ENCODE measurements at regions not wholly inside any gene's neighbourhood (a gene's known extent, or its start where the extent isn't known, plus 50 kb on each side); places are given as distances from the start of the nearest gene placed in this dataset.
"Not testable (repeated sequence)": the region's sequence is repeated elsewhere in the genome, so short reads cannot be mapped to it uniquely, and the experiment has no call there.

GRCh38 chr14:97164021-97164420, 366.8 kb downstream of the VRK1 start:
- Histone ChIP-seq H3K9me3 (no peaks in the 10 kb centered on the region), H3K36me3 (ENCODE audit: control insufficient read depth, insufficient read depth, low read length) (no peaks in the 10 kb centered on the region), H3K4me3 (ENCODE audit: low read depth, low read length) (no peak overlapping the region), H3K4me1 (no peaks in the 10 kb centered on the region), H3K27me3 (replicated peaks; ENCODE audit: control insufficient read depth, insufficient read depth, low read length) (no peaks in the 10 kb centered on the region)
- no peaks in the 10 kb centered on the region for H3K27me3 Mint-ChIP-seq (ENCODE audit: insufficient read depth, unreplicated experiment)
- DNase-seq: no peak
- TF ChIP-seq CTCF (IDR thresholded peaks at IDR 0.05; ENCODE audit: insufficient read depth in 1 of 2, low read depth in 1 of 2, low read length in 1 of 2, severe bottlenecking in 1 of 2, unreplicated experiment in 1 of 2): no peak
- ChIA-PET POLR2A (no interaction called here), CTCF (no interaction called here)
- intact Hi-C loops (cut with micrococcal nuclease; ENCODE audit: unreplicated experiment): no loop called here
- no peak overlapping the region for H3K4me3 Mint-ChIP-seq (ENCODE audit: unreplicated experiment)
- H3K36me3 Mint-ChIP-seq (ENCODE audit: insufficient read depth, unreplicated experiment): no peaks in the 10 kb centered on the region
- no TSS peak for BruUV-seq (replicated peaks)
- peaks cover 5% of the 10 kb centered on the region for H3K9me3 Mint-ChIP-seq (ENCODE audit: unreplicated experiment)
- H3K4me1 Mint-ChIP-seq (ENCODE audit: low read depth, unreplicated experiment): no peaks in the 10 kb centered on the region
- H3K27ac Mint-ChIP-seq (ENCODE audit: unreplicated experiment): no peak overlapping the region

DNA sequence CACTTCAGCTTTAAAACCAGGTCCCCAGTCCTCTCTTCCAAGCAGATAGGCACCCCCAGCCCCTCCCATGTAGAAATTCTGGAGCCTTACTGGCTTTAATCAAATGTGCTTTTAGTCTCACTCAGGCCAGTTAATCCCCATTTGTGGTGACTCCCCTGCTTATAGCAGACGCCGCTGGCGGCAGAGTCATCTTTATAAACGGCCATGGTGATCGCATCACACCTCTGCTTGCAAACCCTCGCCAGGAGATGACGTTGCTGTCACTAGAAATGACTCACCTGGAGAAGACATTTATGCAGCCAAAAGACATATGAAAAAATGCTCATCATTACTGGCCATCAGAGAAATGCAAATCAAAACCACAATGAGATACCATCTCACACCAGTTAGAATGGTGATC, 369.3 kb downstream of the VRK1 start:
- no peaks in the 10 kb centered on the region for H3K4me1 ChIP-seq
- DNase-seq: no peak
- CTCF ChIA-PET: no interaction called here
- intact Hi-C loops (cut with micrococcal nuclease; ENCODE audit: unreplicated experiment): no loop called here
- Mint-ChIP-seq H3K27ac (ENCODE audit: unreplicated experiment) (no peak overlapping the region), H3K27me3 (ENCODE audit: insufficient read depth, unreplicated experiment) (peaks cover 6% of the 10 kb centered on the region), H3K36me3 (ENCODE audit: insufficient read depth, unreplicated experiment) (no peaks in the 10 kb centered on the region), H3K4me1 (ENCODE audit: low read depth, unreplicated experiment) (no peaks in the 10 kb centered on the region), H3K4me3 (ENCODE audit: unreplicated experiment) (no peak overlapping the region), H3K9me3 (ENCODE audit: unreplicated experiment) (no peaks in the 10 kb centered on the region)
- no peaks in the 10 kb centered on the region for H3K27me3 ChIP-seq (replicated peaks; ENCODE audit: control insufficient read depth, insufficient read depth, low read length)
- H3K4me3 ChIP-seq (ENCODE audit: low read depth, low read length): no peak overlapping the region
- TF ChIP-seq CTCF (IDR thresholded peaks at IDR 0.05; ENCODE audit: insufficient read depth in 1 of 2, low read depth in 1 of 2, low read length in 1 of 2, severe bottlenecking in 1 of 2, unreplicated experiment in 1 of 2): no peak
- POLR2A ChIA-PET: no interaction called here
- no TSS peak for BruUV-seq (replicated peaks)
- no peaks in the 10 kb centered on the region for H3K9me3 ChIP-seq
- no peaks in the 10 kb centered on the region for H3K36me3 ChIP-seq (ENCODE audit: control insufficient read depth, insufficient read depth, low read length)

DNA sequence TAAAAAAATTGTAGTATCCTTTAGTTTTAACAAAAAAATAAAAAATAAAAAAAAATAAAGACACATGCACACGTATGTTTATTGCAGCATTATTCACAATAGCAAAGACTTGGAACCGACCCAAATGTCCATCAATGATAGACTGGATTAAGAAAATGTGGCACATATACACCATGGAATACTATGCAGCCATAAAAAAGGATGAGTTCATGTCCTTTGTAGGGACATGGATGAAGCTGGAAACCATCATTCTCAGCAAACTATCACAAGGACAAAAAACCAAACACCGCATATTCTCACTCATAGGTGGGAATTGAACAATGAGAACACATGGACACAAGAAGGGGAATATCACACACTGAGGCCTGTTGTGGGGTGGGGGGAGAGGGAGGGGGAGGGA, 370.4 kb downstream of the VRK1 start:
- H3K36me3 Mint-ChIP-seq (ENCODE audit: insufficient read depth, unreplicated experiment); DNase-seq; H3K9me3 Mint-ChIP-seq (ENCODE audit: unreplicated experiment); H3K27ac Mint-ChIP-seq (ENCODE audit: unreplicated experiment); POLR2A ChIA-PET; H3K9me3 ChIP-seq; H3K4me3 ChIP-seq (ENCODE audit: low read depth, low read length); H3K4me1 Mint-ChIP-seq (ENCODE audit: low read depth, unreplicated experiment); intact Hi-C loops (cut with micrococcal nuclease; ENCODE audit: unreplicated experiment); CTCF ChIA-PET; H3K27me3 Mint-ChIP-seq (ENCODE audit: insufficient read depth, unreplicated experiment); BruUV-seq (replicated peaks); H3K36me3 ChIP-seq (ENCODE audit: control insufficient read depth, insufficient read depth, low read length); H3K4me1 ChIP-seq; H3K27me3 ChIP-seq (replicated peaks; ENCODE audit: control insufficient read depth, insufficient read depth, low read length); H3K4me3 Mint-ChIP-seq (ENCODE audit: unreplicated experiment): not testable (repeated sequence)

DNA sequence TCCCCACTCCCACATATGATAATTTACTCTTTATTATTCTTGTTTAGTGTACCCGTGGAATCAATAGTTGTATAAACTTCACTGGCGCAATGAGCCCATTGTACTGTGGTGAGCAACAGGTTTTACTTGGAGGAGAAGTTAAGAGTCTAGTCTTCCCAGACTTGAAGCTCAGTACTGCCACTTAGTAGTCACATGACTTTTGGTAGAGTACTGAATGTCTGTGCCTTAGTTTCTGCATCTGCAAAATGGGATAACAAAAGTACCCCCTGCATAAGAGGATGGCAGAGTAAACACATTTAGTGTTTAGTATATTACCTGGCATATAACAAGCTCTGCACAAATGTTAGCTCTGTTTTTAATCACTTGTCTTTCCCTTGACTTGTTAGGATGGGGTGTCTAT, 375.5 kb downstream of the VRK1 start:
- Histone ChIP-seq H3K4me3 (ENCODE audit: low read depth, low read length) (no peak overlapping the region), H3K36me3 (ENCODE audit: control insufficient read depth, insufficient read depth, low read length) (no peaks in the 10 kb centered on the region), H3K27me3 (replicated peaks; ENCODE audit: control insufficient read depth, insufficient read depth, low read length) (no peaks in the 10 kb centered on the region), H3K4me1 (no peaks in the 10 kb centered on the region), H3K9me3 (no peaks in the 10 kb centered on the region)
- CTCF ChIA-PET: no interaction called here
- Mint-ChIP-seq H3K9me3 (ENCODE audit: unreplicated experiment) (no peaks in the 10 kb centered on the region), H3K4me1 (ENCODE audit: low read depth, unreplicated experiment) (no peaks in the 10 kb centered on the region), H3K4me3 (ENCODE audit: unreplicated experiment) (no peak overlapping the region), H3K27me3 (ENCODE audit: insufficient read depth, unreplicated experiment) (peaks cover 6% of the 10 kb centered on the region), H3K36me3 (ENCODE audit: insufficient read depth, unreplicated experiment) (no peaks in the 10 kb centered on the region), H3K27ac (ENCODE audit: unreplicated experiment) (no peak overlapping the region)
- BruUV-seq (replicated peaks): no TSS peak
- no peak for TF ChIP-seq CTCF (IDR thresholded peaks at IDR 0.05; ENCODE audit: insufficient read depth in 1 of 2, low read depth in 1 of 2, low read length in 1 of 2, severe bottlenecking in 1 of 2, unreplicated experiment in 1 of 2)
- no peak for DNase-seq
- intact Hi-C loops (cut with micrococcal nuclease; ENCODE audit: unreplicated experiment): no loop called here
- POLR2A ChIA-PET: no interaction called here

All from Caco-2 (cell line).